ENCODE measurements at regions not wholly inside any gene's neighbourhood (a gene's known extent, or its start where the extent isn't known, plus 50 kb on each side); places are given as distances from the start of the nearest gene placed in this dataset.

- TF ChIP-seq, protein P1, sequence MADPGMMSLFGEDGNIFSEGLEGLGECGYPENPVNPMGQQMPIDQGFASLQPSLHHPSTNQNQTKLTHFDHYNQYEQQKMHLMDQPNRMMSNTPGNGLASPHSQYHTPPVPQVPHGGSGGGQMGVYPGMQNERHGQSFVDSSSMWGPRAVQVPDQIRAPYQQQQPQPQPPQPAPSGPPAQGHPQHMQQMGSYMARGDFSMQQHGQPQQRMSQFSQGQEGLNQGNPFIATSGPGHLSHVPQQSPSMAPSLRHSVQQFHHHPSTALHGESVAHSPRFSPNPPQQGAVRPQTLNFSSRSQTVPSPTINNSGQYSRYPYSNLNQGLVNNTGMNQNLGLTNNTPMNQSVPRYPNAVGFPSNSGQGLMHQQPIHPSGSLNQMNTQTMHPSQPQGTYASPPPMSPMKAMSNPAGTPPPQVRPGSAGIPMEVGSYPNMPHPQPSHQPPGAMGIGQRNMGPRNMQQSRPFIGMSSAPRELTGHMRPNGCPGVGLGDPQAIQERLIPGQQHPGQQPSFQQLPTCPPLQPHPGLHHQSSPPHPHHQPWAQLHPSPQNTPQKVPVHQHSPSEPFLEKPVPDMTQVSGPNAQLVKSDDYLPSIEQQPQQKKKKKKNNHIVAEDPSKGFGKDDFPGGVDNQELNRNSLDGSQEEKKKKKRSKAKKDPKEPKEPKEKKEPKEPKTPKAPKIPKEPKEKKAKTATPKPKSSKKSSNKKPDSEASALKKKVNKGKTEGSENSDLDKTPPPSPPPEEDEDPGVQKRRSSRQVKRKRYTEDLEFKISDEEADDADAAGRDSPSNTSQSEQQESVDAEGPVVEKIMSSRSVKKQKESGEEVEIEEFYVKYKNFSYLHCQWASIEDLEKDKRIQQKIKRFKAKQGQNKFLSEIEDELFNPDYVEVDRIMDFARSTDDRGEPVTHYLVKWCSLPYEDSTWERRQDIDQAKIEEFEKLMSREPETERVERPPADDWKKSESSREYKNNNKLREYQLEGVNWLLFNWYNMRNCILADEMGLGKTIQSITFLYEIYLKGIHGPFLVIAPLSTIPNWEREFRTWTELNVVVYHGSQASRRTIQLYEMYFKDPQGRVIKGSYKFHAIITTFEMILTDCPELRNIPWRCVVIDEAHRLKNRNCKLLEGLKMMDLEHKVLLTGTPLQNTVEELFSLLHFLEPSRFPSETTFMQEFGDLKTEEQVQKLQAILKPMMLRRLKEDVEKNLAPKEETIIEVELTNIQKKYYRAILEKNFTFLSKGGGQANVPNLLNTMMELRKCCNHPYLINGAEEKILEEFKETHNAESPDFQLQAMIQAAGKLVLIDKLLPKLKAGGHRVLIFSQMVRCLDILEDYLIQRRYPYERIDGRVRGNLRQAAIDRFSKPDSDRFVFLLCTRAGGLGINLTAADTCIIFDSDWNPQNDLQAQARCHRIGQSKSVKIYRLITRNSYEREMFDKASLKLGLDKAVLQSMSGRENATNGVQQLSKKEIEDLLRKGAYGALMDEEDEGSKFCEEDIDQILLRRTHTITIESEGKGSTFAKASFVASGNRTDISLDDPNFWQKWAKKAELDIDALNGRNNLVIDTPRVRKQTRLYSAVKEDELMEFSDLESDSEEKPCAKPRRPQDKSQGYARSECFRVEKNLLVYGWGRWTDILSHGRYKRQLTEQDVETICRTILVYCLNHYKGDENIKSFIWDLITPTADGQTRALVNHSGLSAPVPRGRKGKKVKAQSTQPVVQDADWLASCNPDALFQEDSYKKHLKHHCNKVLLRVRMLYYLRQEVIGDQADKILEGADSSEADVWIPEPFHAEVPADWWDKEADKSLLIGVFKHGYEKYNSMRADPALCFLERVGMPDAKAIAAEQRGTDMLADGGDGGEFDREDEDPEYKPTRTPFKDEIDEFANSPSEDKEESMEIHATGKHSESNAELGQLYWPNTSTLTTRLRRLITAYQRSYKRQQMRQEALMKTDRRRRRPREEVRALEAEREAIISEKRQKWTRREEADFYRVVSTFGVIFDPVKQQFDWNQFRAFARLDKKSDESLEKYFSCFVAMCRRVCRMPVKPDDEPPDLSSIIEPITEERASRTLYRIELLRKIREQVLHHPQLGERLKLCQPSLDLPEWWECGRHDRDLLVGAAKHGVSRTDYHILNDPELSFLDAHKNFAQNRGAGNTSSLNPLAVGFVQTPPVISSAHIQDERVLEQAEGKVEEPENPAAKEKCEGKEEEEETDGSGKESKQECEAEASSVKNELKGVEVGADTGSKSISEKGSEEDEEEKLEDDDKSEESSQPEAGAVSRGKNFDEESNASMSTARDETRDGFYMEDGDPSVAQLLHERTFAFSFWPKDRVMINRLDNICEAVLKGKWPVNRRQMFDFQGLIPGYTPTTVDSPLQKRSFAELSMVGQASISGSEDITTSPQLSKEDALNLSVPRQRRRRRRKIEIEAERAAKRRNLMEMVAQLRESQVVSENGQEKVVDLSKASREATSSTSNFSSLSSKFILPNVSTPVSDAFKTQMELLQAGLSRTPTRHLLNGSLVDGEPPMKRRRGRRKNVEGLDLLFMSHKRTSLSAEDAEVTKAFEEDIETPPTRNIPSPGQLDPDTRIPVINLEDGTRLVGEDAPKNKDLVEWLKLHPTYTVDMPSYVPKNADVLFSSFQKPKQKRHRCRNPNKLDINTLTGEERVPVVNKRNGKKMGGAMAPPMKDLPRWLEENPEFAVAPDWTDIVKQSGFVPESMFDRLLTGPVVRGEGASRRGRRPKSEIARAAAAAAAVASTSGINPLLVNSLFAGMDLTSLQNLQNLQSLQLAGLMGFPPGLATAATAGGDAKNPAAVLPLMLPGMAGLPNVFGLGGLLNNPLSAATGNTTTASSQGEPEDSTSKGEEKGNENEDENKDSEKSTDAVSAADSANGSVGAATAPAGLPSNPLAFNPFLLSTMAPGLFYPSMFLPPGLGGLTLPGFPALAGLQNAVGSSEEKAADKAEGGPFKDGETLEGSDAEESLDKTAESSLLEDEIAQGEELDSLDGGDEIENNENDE (IDR thresholded peaks at IDR 0.05; ENCODE audit: insufficient replicate concordance, low read length) = no peak
- no peak for TF ChIP-seq GTF2F1 (IDR thresholded peaks at IDR 0.05; ENCODE audit: borderline replicate concordance, low read depth, low read length)
- TF ChIP-seq POU5F1 (IDR thresholded peaks at IDR 0.05; ENCODE audit: low read depth, low read length) = no peak
- TF ChIP-seq SP2 (IDR thresholded peaks at IDR 0.05; ENCODE audit: low read length) = no peak
- no peak for TF ChIP-seq KDM4A (IDR thresholded peaks at IDR 0.05; ENCODE audit: low read depth, low read length, severe bottlenecking)
- no peak for TF ChIP-seq SAP30 (IDR thresholded peaks at IDR 0.05; ENCODE audit: insufficient read depth, insufficient replicate concordance, low read length)
- TF ChIP-seq EZH2 (IDR thresholded peaks at IDR 0.05; ENCODE audit: low read depth, low read length, severe bottlenecking) = no peak
- TF ChIP-seq, protein P2, sequence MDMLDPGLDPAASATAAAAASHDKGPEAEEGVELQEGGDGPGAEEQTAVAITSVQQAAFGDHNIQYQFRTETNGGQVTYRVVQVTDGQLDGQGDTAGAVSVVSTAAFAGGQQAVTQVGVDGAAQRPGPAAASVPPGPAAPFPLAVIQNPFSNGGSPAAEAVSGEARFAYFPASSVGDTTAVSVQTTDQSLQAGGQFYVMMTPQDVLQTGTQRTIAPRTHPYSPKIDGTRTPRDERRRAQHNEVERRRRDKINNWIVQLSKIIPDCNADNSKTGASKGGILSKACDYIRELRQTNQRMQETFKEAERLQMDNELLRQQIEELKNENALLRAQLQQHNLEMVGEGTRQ (IDR thresholded peaks at IDR 0.05; ENCODE audit: low read length) = no peak
Observed at GRCh38 chr22:27504360-27505253, 296.9 kb downstream of the MN1 start (continued).

Data from H1 (cell line).